DND-41 (cell line): ENCODE measurements at regions not wholly inside any gene's neighbourhood (a gene's known extent, or its start where the extent isn't known, plus 50 kb on each side); places are given as distances from the start of the nearest gene placed in this dataset.

Experiments
- ATAC-seq: fragments of 200-7000 bp; cut with Tn5 transposase; 3 replicates; pipeline ENCODE4 v1.9.1; 2021; ENCODE audit warnings: low read depth; ENCODE audit not compliant: insufficient read depth
- DNase-seq: peaks from one replicate; pipeline ENCODE4 v3.0.0-alpha.2; 2020
- H2AFZ ChIP-seq: 2 replicates; pipeline ENCODE4 v1.6.0; 2012; ENCODE audit warnings: low read depth, low read length
- H3K27ac ChIP-seq: 2 replicates; pipeline ENCODE4 v1.5.1; 2012; ENCODE audit warnings: low read length, inconsistent platforms
- H3K27me3 ChIP-seq: fragments of 200-600 bp; sonication (generic); 2 replicates; pipeline ENCODE4 v1.6.0; 2012; ENCODE audit warnings: low read length, mild to moderate bottlenecking, inconsistent platforms; ENCODE audit not compliant: insufficient read depth, poor library complexity
- H3K36me3 ChIP-seq: 2 replicates; pipeline ENCODE4 v1.5.1; 2012; ENCODE audit warnings: low read length, inconsistent platforms; ENCODE audit not compliant: insufficient read depth
- H3K4me1 ChIP-seq: 2 replicates; pipeline ENCODE4 v1.5.1; 2012; ENCODE audit warnings: mild to moderate bottlenecking, low read length; ENCODE audit not compliant: insufficient read depth
- H3K4me2 ChIP-seq: 2 replicates; pipeline ENCODE4 v1.6.0; 2012; ENCODE audit warnings: mild to moderate bottlenecking, moderate library complexity, low read length, inconsistent platforms; ENCODE audit not compliant: insufficient read depth
- H3K4me3 ChIP-seq, 2 experiments: fragments of 200-600 bp in 1 of 2; shearing (Covaris generic) in 1 of 2; 2 replicates each; pipeline ENCODE4 v1.5.1; 2012 to 2016; ENCODE audit warnings: inconsistent platforms in 2 of 2, low read length in 2 of 2, mild to moderate bottlenecking in 2 of 2, low read depth in 1 of 2, moderate library complexity in 1 of 2
- H3K79me2 ChIP-seq: 2 replicates; pipeline ENCODE4 v1.6.0; 2012; ENCODE audit warnings: low read length, inconsistent platforms; ENCODE audit not compliant: insufficient read depth
- H3K9ac ChIP-seq: 2 replicates; pipeline ENCODE4 v1.6.0; 2012; ENCODE audit warnings: low read depth, mild to moderate bottlenecking, inconsistent platforms, low read length, moderate library complexity
- H3K9me3 ChIP-seq: 2 replicates; pipeline ENCODE4 v1.5.1; 2012; ENCODE audit warnings: low read length, moderate library complexity, mild to moderate bottlenecking, inconsistent platforms; ENCODE audit not compliant: insufficient read depth, severe bottlenecking
- H4K20me1 ChIP-seq: 2 replicates; pipeline ENCODE4 v1.6.0; 2012; ENCODE audit warnings: low read length; ENCODE audit not compliant: insufficient read depth
- EZH2 ChIP-seq: IDR thresholded peaks from 3 replicates; pipeline ENCODE4 v1.6.1; 2012; ENCODE audit warnings: borderline replicate concordance, low read depth, mild to moderate bottlenecking, moderate library complexity, low read length, inconsistent platforms; ENCODE audit not compliant: severe bottlenecking
- TF ChIP-seq, protein P1 (sequence below): IDR thresholded peaks from 2 replicates; pipeline ENCODE4 v1.5.1; 2012; ENCODE audit warnings: borderline replicate concordance, low read length, moderate library complexity, mild to moderate bottlenecking; ENCODE audit not compliant: poor library complexity, severe bottlenecking; ENCODE audit errors: extremely low read depth

DNA sequence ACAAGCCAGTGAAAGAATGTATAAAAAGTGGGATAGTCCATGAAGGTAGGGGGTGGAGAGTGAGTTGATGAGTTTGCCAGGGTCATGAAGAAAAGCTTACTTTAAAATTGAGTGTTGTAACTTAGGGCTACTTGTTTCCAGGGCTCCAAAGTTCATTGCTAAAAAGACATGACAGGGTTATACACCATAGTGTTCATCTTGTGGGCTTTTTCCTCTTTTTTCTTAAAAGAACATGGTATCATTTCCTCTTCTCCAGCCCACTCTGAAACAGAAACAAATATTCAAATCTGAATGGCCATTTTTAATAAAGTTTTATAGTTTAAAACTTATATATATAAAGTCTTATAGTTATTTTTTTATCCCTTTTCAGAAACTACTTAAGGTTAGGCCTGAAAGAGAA is 115.7 kb upstream of the SMC2 start:
- DNase-seq (no peak), ATAC-seq (no peak)
- Histone ChIP-seq H4K20me1 (no peaks in the 10 kb centered on the region), H3K4me1 (no peaks in the 10 kb centered on the region), H3K9ac (no peak overlapping the region), H3K27me3 (no peaks in the 10 kb centered on the region), H3K36me3 (no peaks in the 10 kb centered on the region), H2AFZ (no peak overlapping the region), H3K4me2 (no peak overlapping the region), H3K9me3 (no peaks in the 10 kb centered on the region), H3K27ac (no peak overlapping the region), H3K4me3 (no peak overlapping the region), H3K79me2 (no peaks in the 10 kb centered on the region)
- TF ChIP-seq EZH2: no peak
- TF ChIP-seq, protein P1, sequence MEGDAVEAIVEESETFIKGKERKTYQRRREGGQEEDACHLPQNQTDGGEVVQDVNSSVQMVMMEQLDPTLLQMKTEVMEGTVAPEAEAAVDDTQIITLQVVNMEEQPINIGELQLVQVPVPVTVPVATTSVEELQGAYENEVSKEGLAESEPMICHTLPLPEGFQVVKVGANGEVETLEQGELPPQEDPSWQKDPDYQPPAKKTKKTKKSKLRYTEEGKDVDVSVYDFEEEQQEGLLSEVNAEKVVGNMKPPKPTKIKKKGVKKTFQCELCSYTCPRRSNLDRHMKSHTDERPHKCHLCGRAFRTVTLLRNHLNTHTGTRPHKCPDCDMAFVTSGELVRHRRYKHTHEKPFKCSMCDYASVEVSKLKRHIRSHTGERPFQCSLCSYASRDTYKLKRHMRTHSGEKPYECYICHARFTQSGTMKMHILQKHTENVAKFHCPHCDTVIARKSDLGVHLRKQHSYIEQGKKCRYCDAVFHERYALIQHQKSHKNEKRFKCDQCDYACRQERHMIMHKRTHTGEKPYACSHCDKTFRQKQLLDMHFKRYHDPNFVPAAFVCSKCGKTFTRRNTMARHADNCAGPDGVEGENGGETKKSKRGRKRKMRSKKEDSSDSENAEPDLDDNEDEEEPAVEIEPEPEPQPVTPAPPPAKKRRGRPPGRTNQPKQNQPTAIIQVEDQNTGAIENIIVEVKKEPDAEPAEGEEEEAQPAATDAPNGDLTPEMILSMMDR: no peak

DNA sequence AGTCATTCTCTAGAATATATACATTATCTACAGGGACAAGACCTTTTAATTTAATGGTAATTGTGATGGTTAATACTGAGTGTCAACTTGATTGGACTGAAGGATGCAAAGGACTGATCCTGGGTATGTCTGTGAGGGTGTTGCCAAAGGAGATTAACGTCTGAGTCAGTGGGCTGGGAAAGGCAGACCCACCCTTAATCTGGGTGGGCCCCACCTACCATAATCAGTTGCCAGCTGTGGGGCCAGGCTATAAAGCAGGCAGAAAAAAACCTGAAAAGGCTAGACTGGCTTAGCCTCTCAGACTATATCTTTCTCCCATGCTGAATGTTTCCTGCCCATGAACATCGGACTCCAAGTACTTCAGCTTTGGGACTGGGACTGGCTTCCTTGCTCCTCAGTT is 112.2 kb upstream of the SMC2 start:
- Histone ChIP-seq H2AFZ (no peak overlapping the region), H3K4me1 (no peaks in the 10 kb centered on the region), H3K9ac (no peak overlapping the region), H3K79me2 (no peaks in the 10 kb centered on the region), H3K4me3 (no peak overlapping the region), H3K36me3 (no peaks in the 10 kb centered on the region), H3K27ac (no peak overlapping the region), H3K9me3 (no peaks in the 10 kb centered on the region), H4K20me1 (no peaks in the 10 kb centered on the region), H3K4me2 (no peak overlapping the region), H3K27me3 (no peaks in the 10 kb centered on the region)
- no peak for TF ChIP-seq EZH2
- TF ChIP-seq, protein P1: no peak
- DNase-seq (no peak), ATAC-seq (no peak)

DNA sequence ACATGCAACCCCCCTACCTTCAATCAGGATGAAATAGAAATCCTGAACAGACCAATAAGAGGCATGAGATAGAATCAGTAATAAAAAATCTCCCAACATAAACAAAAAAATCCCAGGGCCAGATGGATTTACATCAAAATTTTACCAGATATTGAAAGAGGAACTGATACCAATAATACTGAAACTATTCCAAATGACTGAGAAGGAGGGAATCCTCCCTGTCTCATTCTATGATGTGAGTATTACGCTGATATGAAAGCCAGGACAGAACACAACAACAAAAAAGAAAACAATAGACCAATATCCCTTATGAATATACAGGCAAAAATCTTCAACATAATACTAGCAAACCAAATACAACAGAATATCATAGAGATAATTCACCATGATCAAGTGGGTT is 109.0 kb upstream of the SMC2 start:
- H3K36me3 ChIP-seq: no peaks in the 10 kb centered on the region
- H2AFZ ChIP-seq: no peak overlapping the region
- H3K79me2 ChIP-seq: no peaks in the 10 kb centered on the region
- H3K4me2 ChIP-seq: no peak overlapping the region
- no peaks in the 10 kb centered on the region for H3K9me3 ChIP-seq
- no peak overlapping the region for H3K4me3 ChIP-seq
- TF ChIP-seq, protein P1: no peak
- no peak for TF ChIP-seq EZH2
- no peaks in the 10 kb centered on the region for H4K20me1 ChIP-seq
- ATAC-seq: no peak
- no peak overlapping the region for H3K27ac ChIP-seq
- DNase-seq: no peak
- no peaks in the 10 kb centered on the region for H3K27me3 ChIP-seq
- no peaks in the 10 kb centered on the region for H3K4me1 ChIP-seq
- H3K9ac ChIP-seq: no peak overlapping the region

DNA sequence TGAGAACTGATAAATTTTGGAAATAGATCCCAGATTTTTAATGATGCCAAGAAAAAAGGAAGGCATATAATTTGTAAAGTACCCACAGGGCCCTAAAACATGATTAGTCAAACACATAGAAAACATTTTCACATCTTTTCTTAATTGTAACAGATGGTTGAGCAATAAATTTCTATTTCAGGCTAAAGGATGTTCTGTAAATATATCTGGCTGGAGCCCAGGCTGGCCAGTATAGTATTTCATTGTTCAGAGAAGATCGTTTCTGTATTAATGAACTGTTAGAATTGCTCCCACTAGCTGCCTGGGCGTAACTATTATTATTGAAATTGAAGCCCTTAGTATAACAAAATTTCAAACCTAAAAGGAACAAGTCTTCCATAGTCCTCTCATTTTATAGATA is 105.3 kb upstream of the SMC2 start:
- no peak overlapping the region for H3K4me2 ChIP-seq
- TF ChIP-seq, protein P1: no peak
- TF ChIP-seq EZH2: no peak
- no peaks in the 10 kb centered on the region for H3K9me3 ChIP-seq
- H3K4me1 ChIP-seq: no peaks in the 10 kb centered on the region
- no peaks in the 10 kb centered on the region for H4K20me1 ChIP-seq
- ATAC-seq: no peak
- DNase-seq: no peak
- no peak overlapping the region for H3K9ac ChIP-seq
- H3K36me3 ChIP-seq: no peaks in the 10 kb centered on the region
- H2AFZ ChIP-seq: no peak overlapping the region
- H3K4me3 ChIP-seq: no peak overlapping the region
- no peaks in the 10 kb centered on the region for H3K27me3 ChIP-seq
- H3K79me2 ChIP-seq: no peaks in the 10 kb centered on the region
- H3K27ac ChIP-seq: no peak overlapping the region
